ENCODE measurements at regions not wholly inside any gene's neighbourhood (a gene's known extent, or its start where the extent isn't known, plus 50 kb on each side); places are given as distances from the start of the nearest gene placed in this dataset.

- intact Hi-C loops (cut with micrococcal nuclease; ENCODE audit: unreplicated experiment): no loop called here
- no TSS peak for BruUV-seq (replicated peaks)
- H3K9me3 ChIP-seq (ENCODE audit: low read length): no peaks in the 10 kb centered on the region
Measured at GRCh38 chr6:81252231-81252630, 500.2 kb downstream of the TENT5A start.

GRCh38 chr6:81246200-81246599 is 506.3 kb downstream of the TENT5A start:
- Histone ChIP-seq H3K9me2 (ENCODE audit: insufficient read depth, low read length) (no peaks in the 10 kb centered on the region), H3K4me2 (ENCODE audit: low read length) (no peak overlapping the region), H4K20me1 (ENCODE audit: insufficient read depth, low read length) (no peaks in the 10 kb centered on the region), H3K79me2 (ENCODE audit: insufficient read depth, low read depth, low read length) (no peaks in the 10 kb centered on the region), H3K36me3 (ENCODE audit: insufficient read depth, low read length) (no peaks in the 10 kb centered on the region), H3K4me3 (ENCODE audit: low read depth, low read length, poor library complexity, severe bottlenecking) (no peak overlapping the region), H2AFZ (ENCODE audit: low read length) (no peak overlapping the region), H3K4me1 (ENCODE audit: insufficient read depth, low read length, poor library complexity, severe bottlenecking) (no peaks in the 10 kb centered on the region), H3K9me3 (ENCODE audit: low read length) (0 out of 2 replicates have a peak, but pooled peaks cover 7% of the 10 kb centered on the region), H3K27ac (ENCODE audit: low read depth, low read length, poor library complexity, severe bottlenecking) (no peak overlapping the region)
- TF ChIP-seq EZH2phosphoT487 (IDR thresholded peaks at IDR 0.05; ENCODE audit: borderline replicate concordance, low read depth, low read length): no peak
- no peak for TF ChIP-seq CTCF (conservative IDR thresholded peaks at IDR 0.05; ENCODE audit: low read length)
- DNase-seq (ENCODE audit: low spot score): no peak
- CTCF ChIA-PET (ENCODE audit: unreplicated experiment): no interaction called here
- no TSS peak for BruUV-seq (replicated peaks)
- intact Hi-C loops (cut with micrococcal nuclease; ENCODE audit: unreplicated experiment): no loop called here
- POLR2A ChIA-PET: interaction anchor here (0.9 kb wide), 1 partner anchor 11 kb away, joined by 3 read pairs; no protein-coding TSS in a partner anchor

More at GRCh38 chr6:81252231-81252630, 500.2 kb downstream of the TENT5A start:
- Histone ChIP-seq H2AFZ (ENCODE audit: low read length) (no peak overlapping the region), H3K36me3 (ENCODE audit: insufficient read depth, low read length) (no peaks in the 10 kb centered on the region), H3K4me3 (ENCODE audit: low read depth, low read length, poor library complexity, severe bottlenecking) (no peak overlapping the region), H3K79me2 (ENCODE audit: insufficient read depth, low read depth, low read length) (no peaks in the 10 kb centered on the region), H4K20me1 (ENCODE audit: insufficient read depth, low read length) (no peaks in the 10 kb centered on the region), H3K27ac (ENCODE audit: low read depth, low read length, poor library complexity, severe bottlenecking) (no peak overlapping the region), H3K9me2 (ENCODE audit: insufficient read depth, low read length) (no peaks in the 10 kb centered on the region), H3K4me1 (ENCODE audit: insufficient read depth, low read length, poor library complexity, severe bottlenecking) (no peaks in the 10 kb centered on the region), H3K4me2 (ENCODE audit: low read length) (no peak overlapping the region)
- ChIA-PET POLR2A (interaction anchor here (0.7 kb wide), 1 partner anchor 506 kb away, joined by 3 read pairs; no protein-coding TSS in a partner anchor), CTCF (ENCODE audit: unreplicated experiment) (no interaction called here)
- TF ChIP-seq CTCF (conservative IDR thresholded peaks at IDR 0.05; ENCODE audit: low read length): no peak
- TF ChIP-seq EZH2phosphoT487 (IDR thresholded peaks at IDR 0.05; ENCODE audit: borderline replicate concordance, low read depth, low read length): no peak
- no peak for DNase-seq (ENCODE audit: low spot score)

- Histone ChIP-seq H4K20me1 (ENCODE audit: insufficient read depth, low read length) (no peaks in the 10 kb centered on the region), H2AFZ (ENCODE audit: low read length) (no peak overlapping the region), H3K79me2 (ENCODE audit: insufficient read depth, low read depth, low read length) (no peaks in the 10 kb centered on the region), H3K9me3 (ENCODE audit: low read length) (0 out of 2 replicates have a peak, but pooled peaks cover 7% of the 10 kb centered on the region), H3K9me2 (ENCODE audit: insufficient read depth, low read length) (no peaks in the 10 kb centered on the region), H3K4me2 (ENCODE audit: low read length) (no peak overlapping the region), H3K4me3 (ENCODE audit: low read depth, low read length, poor library complexity, severe bottlenecking) (no peak overlapping the region), H3K27ac (ENCODE audit: low read depth, low read length, poor library complexity, severe bottlenecking) (no peak overlapping the region), H3K4me1 (ENCODE audit: insufficient read depth, low read length, poor library complexity, severe bottlenecking) (no peaks in the 10 kb centered on the region), H3K36me3 (ENCODE audit: insufficient read depth, low read length) (no peaks in the 10 kb centered on the region)
- ChIA-PET POLR2A (interaction anchor here (0.5 to 0.7 kb wide), 3 partner anchors 37 to 250 kb away, joined by 3 to 4 read pairs (median 4); no protein-coding TSS in a partner anchor), CTCF (ENCODE audit: unreplicated experiment) (no interaction called here)
- intact Hi-C loops (cut with micrococcal nuclease; ENCODE audit: unreplicated experiment): no loop called here
- no TSS peak for BruUV-seq (replicated peaks)
- TF ChIP-seq CTCF (conservative IDR thresholded peaks at IDR 0.05; ENCODE audit: low read length) (no peak), EZH2phosphoT487 (IDR thresholded peaks at IDR 0.05; ENCODE audit: borderline replicate concordance, low read depth, low read length) (no peak)
- no peak for DNase-seq (ENCODE audit: low spot score)
Measured at GRCh38 chr6:81242624-81243023, 509.9 kb downstream of the TENT5A start.
